AG04449 (cell line): ENCODE measurements at regions not wholly inside any gene's neighbourhood (a gene's known extent, or its start where the extent isn't known, plus 50 kb on each side); places are given as distances from the start of the nearest gene placed in this dataset.

Experiments used
- CTCF ChIA-PET: fragments of 350-600 bp; formaldehyde crosslinking; extraction: SDS; loops from one replicate; lab custom pipeline; 2021; ENCODE audit warnings: antibody characterized with exemption; lab: Yijun Ruan, JAX
- POLR2A ChIA-PET: fragments of 400-600, 350-600 bp; formaldehyde crosslinking; extraction: SDS; loops from one replicate; lab custom pipeline; 2020; ENCODE audit warnings: antibody characterized with exemption, inconsistent platforms; lab: Yijun Ruan, JAX
- DNase-seq: peaks from one replicate; pipeline ENCODE4 v3.0.0-alpha.2; 2010; ENCODE audit warnings: low read depth, low spot score
- H3K4me3 ChIP-seq: 2 replicates; pipeline ENCODE4 v1.5.1; 2011; ENCODE audit warnings: low read depth, mild to moderate bottlenecking, control low read depth, low read length
- TF ChIP-seq, protein P1 (sequence below): IDR thresholded peaks from one replicate; pipeline ENCODE4 v1.5.1; 2011; ENCODE audit warnings: mild to moderate bottlenecking, moderate library complexity, low read length, control low read depth, inconsistent platforms; ENCODE audit not compliant: insufficient read depth; ENCODE audit errors: missing control alignments

DNA sequence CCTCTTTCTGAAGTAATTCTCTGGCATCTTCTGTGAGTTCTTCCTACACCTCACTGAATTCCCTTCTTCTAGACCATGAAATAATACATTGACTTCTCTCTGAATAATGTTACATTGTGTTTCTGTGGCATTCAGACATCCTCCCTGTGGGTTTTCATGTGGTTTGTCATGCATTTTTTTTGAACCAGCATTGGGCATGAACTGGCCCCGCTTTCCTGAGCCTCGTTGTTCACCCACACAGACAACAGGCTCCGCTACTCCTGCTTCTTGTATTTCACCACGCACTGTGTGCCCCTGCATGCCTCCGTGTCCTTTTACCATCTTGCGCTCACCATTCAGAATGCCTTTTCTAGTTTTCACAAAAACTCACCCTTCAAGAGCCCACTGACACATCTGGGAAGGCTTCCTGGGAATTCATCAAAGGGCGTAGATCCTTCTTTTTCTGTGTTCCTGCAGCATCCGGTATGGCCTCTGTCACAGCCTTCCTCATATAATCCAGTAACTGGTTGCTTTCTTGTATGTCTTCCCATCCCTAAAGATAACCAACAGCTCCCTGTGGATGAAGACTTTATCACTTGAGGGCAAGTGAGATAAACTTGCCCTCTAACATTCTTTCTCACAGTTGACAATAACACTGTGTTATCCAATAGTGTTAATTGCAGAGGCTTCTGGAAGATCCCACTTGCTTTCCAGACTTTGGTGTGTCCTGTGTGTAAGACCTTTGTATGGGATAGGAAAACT, 51.5 kb upstream of the ADAMTSL1 start:
- POLR2A ChIA-PET, result no interaction called here
- CTCF ChIA-PET, result interaction anchor here (0.8 to 4.7 kb wide), 3 partner anchors 15 to 168 kb away, joined by 3 to 24 read pairs (median 7); no protein-coding TSS in a partner anchor
- no peak for DNase-seq
- H3K4me3 ChIP-seq, result no peak overlapping the region
- TF ChIP-seq, protein P1, sequence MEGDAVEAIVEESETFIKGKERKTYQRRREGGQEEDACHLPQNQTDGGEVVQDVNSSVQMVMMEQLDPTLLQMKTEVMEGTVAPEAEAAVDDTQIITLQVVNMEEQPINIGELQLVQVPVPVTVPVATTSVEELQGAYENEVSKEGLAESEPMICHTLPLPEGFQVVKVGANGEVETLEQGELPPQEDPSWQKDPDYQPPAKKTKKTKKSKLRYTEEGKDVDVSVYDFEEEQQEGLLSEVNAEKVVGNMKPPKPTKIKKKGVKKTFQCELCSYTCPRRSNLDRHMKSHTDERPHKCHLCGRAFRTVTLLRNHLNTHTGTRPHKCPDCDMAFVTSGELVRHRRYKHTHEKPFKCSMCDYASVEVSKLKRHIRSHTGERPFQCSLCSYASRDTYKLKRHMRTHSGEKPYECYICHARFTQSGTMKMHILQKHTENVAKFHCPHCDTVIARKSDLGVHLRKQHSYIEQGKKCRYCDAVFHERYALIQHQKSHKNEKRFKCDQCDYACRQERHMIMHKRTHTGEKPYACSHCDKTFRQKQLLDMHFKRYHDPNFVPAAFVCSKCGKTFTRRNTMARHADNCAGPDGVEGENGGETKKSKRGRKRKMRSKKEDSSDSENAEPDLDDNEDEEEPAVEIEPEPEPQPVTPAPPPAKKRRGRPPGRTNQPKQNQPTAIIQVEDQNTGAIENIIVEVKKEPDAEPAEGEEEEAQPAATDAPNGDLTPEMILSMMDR, result no peak

DNA sequence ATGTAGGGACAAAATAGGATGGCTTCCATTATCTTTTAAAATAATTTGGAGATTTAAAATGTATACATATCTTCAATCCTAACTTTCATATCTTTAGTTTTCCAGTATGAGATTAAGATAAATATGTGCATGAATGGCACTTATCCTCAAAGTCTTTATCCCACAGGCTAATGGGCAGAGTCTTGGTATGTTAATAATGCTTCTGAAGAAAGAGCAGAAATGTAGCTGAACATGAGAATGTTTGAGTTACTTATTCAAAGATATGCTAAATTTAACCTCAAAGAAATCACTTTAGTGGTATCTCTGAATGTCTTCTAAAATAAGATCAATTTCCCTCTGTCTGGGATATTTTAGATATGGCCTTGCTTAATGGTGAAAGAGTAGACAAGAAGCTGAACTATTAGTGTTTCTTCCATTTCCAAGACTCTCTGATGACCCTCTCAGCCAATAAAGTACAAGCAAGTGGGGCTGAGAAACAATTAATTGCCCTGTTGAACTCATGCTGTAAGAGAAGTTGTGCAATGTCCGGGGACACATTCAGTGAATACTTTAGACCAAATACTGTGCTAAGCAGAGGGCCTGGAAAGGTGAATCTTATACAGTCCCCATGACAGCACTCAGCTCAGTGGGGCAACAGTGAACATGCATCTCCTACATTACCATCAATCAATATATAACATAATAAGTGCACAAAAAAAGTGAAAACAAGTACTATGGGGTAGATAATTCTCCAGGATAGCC, 50.0 kb upstream of the ADAMTSL1 start:
- no peak for DNase-seq
- H3K4me3 ChIP-seq, result no peak overlapping the region
- ChIA-PET CTCF (interaction anchor here (0.6 to 4.7 kb wide), 5 partner anchors 15 to 169 kb away, joined by 3 to 24 read pairs (median 5); no protein-coding TSS in a partner anchor), POLR2A (no interaction called here)
- TF ChIP-seq, protein P1, result no peak
